GM23338 (cell line): ENCODE measurements at regions not wholly inside any gene's neighbourhood (a gene's known extent, or its start where the extent isn't known, plus 50 kb on each side); places are given as distances from the start of the nearest gene placed in this dataset.

ENCODE experiments used
- ATAC-seq: fragments of 200-7000 bp; cut with Tn5 transposase; 3 replicates; pipeline ENCODE4 v1.9.1; 2020
- DNase-seq: peaks from one replicate; pipeline ENCODE4 v3.0.0-alpha.2; 2015; ENCODE audit warnings: low spot score
- H2AFZ ChIP-seq: fragments of 200-600 bp; sonication (generic); 2 replicates; pipeline ENCODE4 v1.8.0; 2016; ENCODE audit warnings: antibody characterized with exemption, mild to moderate bottlenecking, moderate library complexity
- H3F3A ChIP-seq: fragments of 200-600 bp; sonication (generic); replicated peaks from 2 replicates; pipeline ENCODE4 v1.8.0; 2017; ENCODE audit warnings: antibody characterized with exemption, mixed run types, low read depth
- H3K27ac ChIP-seq: fragments of 200-600 bp; sonication (generic); 2 replicates; pipeline ENCODE4 v1.6.1; 2016; ENCODE audit warnings: low read depth
- H3K27me3 ChIP-seq: fragments of 200-600 bp; sonication (generic); 2 replicates; pipeline ENCODE4 v1.8.0; 2016; ENCODE audit warnings: mild to moderate bottlenecking, mixed run types, moderate library complexity; ENCODE audit not compliant: insufficient read depth
- H3K36me3 ChIP-seq: fragments of 200-600 bp; sonication (generic); 2 replicates; pipeline ENCODE4 v1.8.0; 2016; ENCODE audit warnings: mild to moderate bottlenecking; ENCODE audit not compliant: insufficient read depth
- H3K4me1 ChIP-seq: fragments of 200-600 bp; sonication (generic); 2 replicates; pipeline ENCODE4 v1.8.0; 2016; ENCODE audit warnings: mild to moderate bottlenecking, moderate library complexity; ENCODE audit not compliant: insufficient read depth
- H3K4me2 ChIP-seq: fragments of 200-600 bp; sonication (generic); 2 replicates; pipeline ENCODE4 v1.7.1; 2017; ENCODE audit warnings: mixed run types
- H3K4me3 ChIP-seq: fragments of 200-600 bp; sonication (generic); 2 replicates; pipeline ENCODE4 v1.6.1; 2016; ENCODE audit warnings: mixed run types
- H3K79me2 ChIP-seq: fragments of 200-600 bp; sonication (generic); replicated peaks from 2 replicates; pipeline ENCODE4 v1.8.0; 2017; ENCODE audit warnings: mild to moderate bottlenecking; ENCODE audit not compliant: insufficient read depth
- H3K9me2 ChIP-seq: fragments of 200-600 bp; sonication (generic); 2 replicates; pipeline ENCODE4 v1.8.0; 2017; ENCODE audit not compliant: insufficient read depth
- H4K20me1 ChIP-seq: fragments of 200-600 bp; sonication (generic); replicated peaks from 2 replicates; pipeline ENCODE4 v1.8.0; 2017; ENCODE audit warnings: mild to moderate bottlenecking; ENCODE audit not compliant: insufficient read depth
- H3K27ac Mint-ChIP-seq: 2 replicates; pipeline ENCODE4 v1.8.0; 2020; ENCODE audit warnings: inconsistent platforms, mild to moderate bottlenecking, moderate library complexity, mixed read lengths
- H3K27me3 Mint-ChIP-seq: 3 replicates; pipeline ENCODE4 v1.8.0; 2022; ENCODE audit warnings: low read depth, mild to moderate bottlenecking, moderate library complexity, mixed read lengths, inconsistent platforms; ENCODE audit not compliant: insufficient read depth, poor library complexity
- H3K36me3 Mint-ChIP-seq: 3 replicates; pipeline ENCODE4 v1.8.0; 2021; ENCODE audit warnings: low read depth, mild to moderate bottlenecking, inconsistent platforms, moderate library complexity, mixed read lengths
- H3K4me1 Mint-ChIP-seq: 3 replicates; pipeline ENCODE4 v1.8.0; 2020; ENCODE audit warnings: mild to moderate bottlenecking, inconsistent platforms, mixed read lengths
- H3K4me3 Mint-ChIP-seq: 3 replicates; pipeline ENCODE4 v1.8.0; 2021; ENCODE audit warnings: moderate library complexity, mild to moderate bottlenecking, inconsistent platforms, mixed read lengths
- H3K9me3 Mint-ChIP-seq: 3 replicates; pipeline ENCODE4 v1.8.0; 2020; ENCODE audit warnings: moderate library complexity, mild to moderate bottlenecking, inconsistent platforms, mixed read lengths
- CREB1 ChIP-seq: fragments of 250-450 bp; sonication (Bioruptor Pico); IDR thresholded peaks from 2 replicates; pipeline ENCODE4 v1.5.0; 2020; ENCODE audit warnings: low read depth, mild to moderate bottlenecking, moderate library complexity
- CTCF ChIP-seq, 2 experiments: fragments of 200-600 bp in 1 of 2; sonication (generic) in 1 of 2; conservative IDR thresholded peaks; 2 replicates each; pipeline versions ENCODE4 v1.5.1 to v1.6.1; 2016 to 2017; ENCODE audit warnings: antibody characterized with exemption in 2 of 2, low read depth in 2 of 2, mild to moderate bottlenecking in 2 of 2, moderate library complexity in 1 of 2
- REST ChIP-seq: IDR thresholded peaks from one replicate; pipeline ENCODE4 v1.6.1; 2018; ENCODE audit warnings: antibody characterized with exemption; ENCODE audit not compliant: unreplicated experiment
- STAT1 ChIP-seq: IDR thresholded peaks from one replicate; pipeline ENCODE4 v1.6.1; 2016; ENCODE audit warnings: antibody characterized with exemption; ENCODE audit not compliant: unreplicated experiment
- ZNF114 ChIP-seq: fragments of 250-450 bp; sonication (Bioruptor Pico); IDR thresholded peaks from 2 replicates; pipeline ENCODE4 v1.5.0; 2020; ENCODE audit warnings: mild to moderate bottlenecking, moderate library complexity
- TF ChIP-seq, protein P1 (sequence below): IDR thresholded peaks from 2 replicates; pipeline ENCODE4 v1.6.1; 2016; ENCODE audit warnings: antibody characterized with exemption

DNA sequence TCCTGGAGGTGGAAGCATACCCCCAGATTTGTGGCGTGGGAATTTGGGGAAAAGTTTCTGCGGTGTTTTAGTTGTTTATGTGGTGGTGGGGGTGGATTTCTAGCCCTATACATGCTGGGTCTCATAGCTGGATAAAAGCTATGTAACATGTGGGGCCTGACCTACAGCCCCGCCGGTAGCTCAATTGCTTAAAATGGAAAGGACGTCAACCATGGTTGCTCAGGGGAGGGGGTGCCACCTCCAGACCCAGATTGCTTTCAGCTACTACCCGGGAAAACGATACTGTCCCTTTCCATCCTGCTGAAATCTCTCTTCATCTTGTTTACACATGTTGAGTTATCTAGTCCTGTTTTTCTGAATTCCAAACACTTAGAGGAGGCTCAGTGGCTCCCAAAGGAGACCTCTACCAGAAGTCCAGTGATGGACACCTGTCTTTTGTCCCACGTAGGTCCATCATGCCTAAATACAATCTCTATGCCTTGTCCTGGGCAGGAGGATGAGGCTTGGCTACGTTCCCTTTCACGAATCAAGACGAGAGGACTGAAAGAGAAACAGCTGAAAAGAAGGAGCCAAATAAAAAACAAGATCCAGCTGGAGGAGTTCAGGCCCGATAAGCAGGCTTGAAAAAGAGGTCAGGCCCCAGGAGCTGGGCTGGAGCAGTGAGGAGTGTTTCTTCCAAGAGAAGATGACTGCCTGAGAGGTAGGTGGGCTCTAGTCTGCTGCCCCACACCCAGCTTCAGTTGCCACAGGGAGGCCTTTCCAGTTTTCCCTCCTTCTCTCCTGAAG lies 72.1 kb upstream of the TPRG1 start:
- DNase-seq, result no peak
- Mint-ChIP-seq H3K27ac (no peak overlapping the region), H3K4me3 (no peak overlapping the region), H3K4me1 (no peaks in the 10 kb centered on the region), H3K27me3 (no peaks in the 10 kb centered on the region), H3K9me3 (no peaks in the 10 kb centered on the region), H3K36me3 (no peaks in the 10 kb centered on the region)
- H3K9me2 ChIP-seq, result 0 out of 2 replicates have a peak, but pooled peaks cover 8% of the 10 kb centered on the region
- H3K4me1 ChIP-seq, result no peaks in the 10 kb centered on the region
- no peak for ATAC-seq
- H3K79me2 ChIP-seq, result no peaks in the 10 kb centered on the region
- H3K27ac ChIP-seq, result no peak overlapping the region
- no peak overlapping the region for H2AFZ ChIP-seq
- H3K4me3 ChIP-seq, result no peak overlapping the region
- no peaks in the 10 kb centered on the region for H3F3A ChIP-seq
- TF ChIP-seq STAT1 (no peak), REST (no peak), ZNF114 (CRISPR knock-in tag) (no peak), CTCF (conservative IDR thresholded peaks at IDR 0.05; ENCODE audit: low read depth in 2 of 2) (no peak)
- H4K20me1 ChIP-seq, result no peaks in the 10 kb centered on the region
- no peak overlapping the region for H3K4me2 ChIP-seq
- H3K36me3 ChIP-seq, result no peaks in the 10 kb centered on the region
- H3K27me3 ChIP-seq, result no peaks in the 10 kb centered on the region

- DNase-seq (no peak), ATAC-seq (no peak)
- H3K36me3 ChIP-seq, result no peaks in the 10 kb centered on the region
- H3K4me1 ChIP-seq, result no peaks in the 10 kb centered on the region
- H3K4me2 ChIP-seq, result no peak overlapping the region
- H3K9me3 Mint-ChIP-seq, result no peaks in the 10 kb centered on the region
- H4K20me1 ChIP-seq, result no peaks in the 10 kb centered on the region
- H3K4me3 Mint-ChIP-seq, result no peak overlapping the region
- no peaks in the 10 kb centered on the region for H3K36me3 Mint-ChIP-seq
- no peak overlapping the region for H2AFZ ChIP-seq
- no peak overlapping the region for H3K27ac Mint-ChIP-seq
- H3K4me3 ChIP-seq, result no peak overlapping the region
- H3K27ac ChIP-seq, result no peak overlapping the region
- no peaks in the 10 kb centered on the region for H3F3A ChIP-seq
- no peaks in the 10 kb centered on the region for H3K27me3 ChIP-seq
- H3K9me2 ChIP-seq, result 0 out of 2 replicates have a peak, but pooled peaks cover 8% of the 10 kb centered on the region
- TF ChIP-seq CREB1 (no peak), REST (no peak), STAT1 (no peak)
- TF ChIP-seq, protein P1, sequence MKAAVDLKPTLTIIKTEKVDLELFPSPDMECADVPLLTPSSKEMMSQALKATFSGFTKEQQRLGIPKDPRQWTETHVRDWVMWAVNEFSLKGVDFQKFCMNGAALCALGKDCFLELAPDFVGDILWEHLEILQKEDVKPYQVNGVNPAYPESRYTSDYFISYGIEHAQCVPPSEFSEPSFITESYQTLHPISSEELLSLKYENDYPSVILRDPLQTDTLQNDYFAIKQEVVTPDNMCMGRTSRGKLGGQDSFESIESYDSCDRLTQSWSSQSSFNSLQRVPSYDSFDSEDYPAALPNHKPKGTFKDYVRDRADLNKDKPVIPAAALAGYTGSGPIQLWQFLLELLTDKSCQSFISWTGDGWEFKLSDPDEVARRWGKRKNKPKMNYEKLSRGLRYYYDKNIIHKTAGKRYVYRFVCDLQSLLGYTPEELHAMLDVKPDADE, result no peak
- H3K79me2 ChIP-seq, result no peaks in the 10 kb centered on the region
- H3K27me3 Mint-ChIP-seq, result no peaks in the 10 kb centered on the region
- H3K4me1 Mint-ChIP-seq, result no peaks in the 10 kb centered on the region
Measured at GRCh38 chr3:189100866-189101265, 70.9 kb upstream of the TPRG1 start.
